Stimulated activated CD4-positive, alpha-beta T cell treated with anti-CD3 and anti-CD28 coated beads, TNF-alpha, amount 100 ng/mL, for 24 hours (primary cell): ENCODE measurements at regions not wholly inside any gene's neighbourhood (a gene's known extent, or its start where the extent isn't known, plus 50 kb on each side); places are given as distances from the start of the nearest gene placed in this dataset.

Experiments
- DNase-seq, 3 experiments: peaks; one replicate each; pipeline ENCODE4 v3.0.0-alpha.2; 2020; ENCODE audit warnings: low read depth in 3 of 3

- no peak for DNase-seq
Measured at GRCh38 chr5:135205632-135206349, 171.8 kb upstream of the PITX1 start.

GRCh38 chr5:135204151-135204600, 170.1 kb upstream of the PITX1 start:
- DNase-seq: no peak

GRCh38 chr5:135203593-135204036, 169.6 kb upstream of the PITX1 start:
- DNase-seq: no peak

- DNase-seq: no peak
Measured at GRCh38 chr5:135203019-135203418, 169.0 kb upstream of the PITX1 start.

GRCh38 chr5:135199919-135200318, 165.9 kb upstream of the PITX1 start:
- no peak for DNase-seq

GRCh38 chr5:135196483-135196882, 162.5 kb upstream of the PITX1 start:
- no peak for DNase-seq

GRCh38 chr5:135195270-135195608, 161.2 kb upstream of the PITX1 start:
- DNase-seq: no peak

GRCh38 chr5:135194573-135195269, 160.7 kb upstream of the PITX1 start:
- no peak for DNase-seq

- DNase-seq: no peak
Measured at GRCh38 chr5:135194126-135194488, 160.1 kb upstream of the PITX1 start.

GRCh38 chr5:135193213-135194125, 159.4 kb upstream of the PITX1 start:
- DNase-seq: no peak

- DNase-seq: no peak
Measured at GRCh38 chr5:135192351-135192750, 158.3 kb upstream of the PITX1 start.

GRCh38 chr5:135191084-135191826, 157.2 kb upstream of the PITX1 start:
- peak; percentile 44 to 74 (median 52) for DNase-seq

GRCh38 chr5:135190416-135191083, 156.5 kb upstream of the PITX1 start:
- no peak for DNase-seq

GRCh38 chr5:135189024-135189423, 155.0 kb upstream of the PITX1 start:
- DNase-seq: no peak

- DNase-seq: no peak
Measured at GRCh38 chr5:135188233-135188914, 154.3 kb upstream of the PITX1 start.

GRCh38 chr5:135186662-135187522, 152.9 kb upstream of the PITX1 start:
- DNase-seq: no peak

- no peak for DNase-seq
Measured at GRCh38 chr5:135185481-135186065, 151.5 kb upstream of the PITX1 start.

- no peak for DNase-seq
Measured at GRCh38 chr5:135184646-135185045, 150.6 kb upstream of the PITX1 start.

GRCh38 chr5:135183464-135183863, 149.4 kb upstream of the PITX1 start:
- no peak for DNase-seq
